Endodermal cell (in vitro differentiated cells): ENCODE measurements at regions not wholly inside any gene's neighbourhood (a gene's known extent, or its start where the extent isn't known, plus 50 kb on each side); places are given as distances from the start of the nearest gene placed in this dataset.
A peak's percentile ranks its signal among the peaks of the same experiment; 100 is the strongest.

ENCODE experiments used
- DNase-seq: peaks from one replicate; pipeline ENCODE4 v3.0.0-alpha.2; 2017
- H3K27ac ChIP-seq: 2 replicates; pipeline ENCODE4 v1.5.1; 2013; ENCODE audit warnings: mild to moderate bottlenecking, low read depth, low read length, moderate library complexity
- H3K27me3 ChIP-seq: 2 replicates; pipeline ENCODE4 v1.6.1; 2013; ENCODE audit warnings: mild to moderate bottlenecking, low read length, moderate library complexity; ENCODE audit not compliant: insufficient read depth, control insufficient read depth, poor library complexity, severe bottlenecking
- H3K36me3 ChIP-seq: 2 replicates; pipeline ENCODE4 v1.7.0; 2013; ENCODE audit warnings: mild to moderate bottlenecking, low read length, moderate library complexity; ENCODE audit not compliant: control insufficient read depth, insufficient read depth
- H3K4me1 ChIP-seq: one replicate; pipeline ENCODE4 v1.7.0; 2013; ENCODE audit warnings: low read length; ENCODE audit not compliant: control insufficient read depth, insufficient read depth
- H3K4me3 ChIP-seq: 2 replicates; pipeline ENCODE4 v1.5.1; 2013; ENCODE audit warnings: mild to moderate bottlenecking, low read length, moderate library complexity
- H3K9ac ChIP-seq: 2 replicates; pipeline ENCODE4 v1.6.1; 2013; ENCODE audit warnings: mild to moderate bottlenecking, low read length, moderate library complexity; ENCODE audit not compliant: poor library complexity, severe bottlenecking; ENCODE audit errors: extremely low read depth
- H3K9me3 ChIP-seq: 2 replicates; pipeline ENCODE4 v1.6.1; 2013; ENCODE audit warnings: mild to moderate bottlenecking, low read length, moderate library complexity; ENCODE audit not compliant: control insufficient read depth
- H3K27ac Mint-ChIP-seq: 2 replicates; pipeline ENCODE4 v1.8.0; 2020; ENCODE audit warnings: mixed read lengths
- H3K27me3 Mint-ChIP-seq: 2 replicates; pipeline ENCODE4 v1.8.0; 2021; ENCODE audit warnings: mild to moderate bottlenecking, mixed read lengths; ENCODE audit not compliant: insufficient read depth
- H3K36me3 Mint-ChIP-seq: 2 replicates; pipeline ENCODE4 v1.8.0; 2020; ENCODE audit warnings: low read depth, mixed read lengths
- H3K4me1 Mint-ChIP-seq: 2 replicates; pipeline ENCODE4 v1.8.0; 2020; ENCODE audit warnings: mixed read lengths
- H3K4me3 Mint-ChIP-seq: 2 replicates; pipeline ENCODE4 v1.8.0; 2020; ENCODE audit warnings: mild to moderate bottlenecking, moderate library complexity, mixed read lengths
- H3K9me3 Mint-ChIP-seq: 2 replicates; pipeline ENCODE4 v1.8.0; 2020; ENCODE audit warnings: mild to moderate bottlenecking, mixed read lengths
- CTCF ChIP-seq: fragments of 200-600 bp; sonication (generic); conservative IDR thresholded peaks from 2 replicates; pipeline ENCODE4 v1.5.0; 2021; ENCODE audit warnings: antibody characterized with exemption, mild to moderate bottlenecking
- WGBS, 2 experiments: methylation state at CpG; one replicate each; pipeline versions ENCODE4 v1.1.5 to v1.1.7; 2013; ENCODE audit warnings: missing lambda C conversion rate in 2 of 2, mixed read lengths in 1 of 2; ENCODE audit not compliant: insufficient coverage in 1 of 2, insufficient read length in 1 of 2; 5-methylcytosine and 5-hydroxymethylcytosine counted together

GRCh38 chr5:115381911-115382662 is 85.6 kb upstream of the CCDC112 start:
- Histone ChIP-seq H3K4me1 (no peaks in the 10 kb centered on the region), H3K4me3 (no peak overlapping the region), H3K27ac (no peak overlapping the region), H3K9me3 (no peaks in the 10 kb centered on the region), H3K9ac (no peak overlapping the region), H3K27me3 (peaks cover 44% of the 10 kb centered on the region), H3K36me3 (no peaks in the 10 kb centered on the region)
- Mint-ChIP-seq H3K27ac (no peak overlapping the region), H3K36me3 (no peaks in the 10 kb centered on the region), H3K9me3 (no peaks in the 10 kb centered on the region), H3K4me3 (no peak overlapping the region), H3K4me1 (no peaks in the 10 kb centered on the region), H3K27me3 (peaks cover 17% of the 10 kb centered on the region)
- peak; percentile 37 for TF ChIP-seq CTCF
- no peak for DNase-seq
- 93 to 100% methylated on average over 1 to 4 of the region's 4 CpGs for WGBS, 2 experiments

- no peak for TF ChIP-seq CTCF
These were observed 83.3 kb upstream of the CCDC112 start for GRCh38 chr5:115379622-115380344.

GRCh38 chr5:115378754-115379153 is 82.3 kb upstream of the CCDC112 start:
- Mint-ChIP-seq H3K27me3 (peaks cover 3% of the 10 kb centered on the region), H3K9me3 (no peaks in the 10 kb centered on the region), H3K4me1 (no peaks in the 10 kb centered on the region), H3K27ac (no peak overlapping the region), H3K36me3 (no peaks in the 10 kb centered on the region), H3K4me3 (no peak overlapping the region)
- TF ChIP-seq CTCF, result no peak
- H3K36me3 ChIP-seq, result no peaks in the 10 kb centered on the region
- peaks cover 20% of the 10 kb centered on the region for H3K27me3 ChIP-seq
- 95% methylated on average over 2 of the region's 2 CpGs for WGBS, 2 experiments
- no peaks in the 10 kb centered on the region for H3K4me1 ChIP-seq
- H3K4me3 ChIP-seq, result no peak overlapping the region
- DNase-seq, result no peak
- H3K27ac ChIP-seq, result no peak overlapping the region
- H3K9ac ChIP-seq, result no peak overlapping the region
- H3K9me3 ChIP-seq, result no peaks in the 10 kb centered on the region

More at GRCh38 chr5:115379622-115380344, 83.3 kb upstream of the CCDC112 start:
- Histone ChIP-seq H3K36me3 (no peaks in the 10 kb centered on the region), H3K9ac (no peak overlapping the region), H3K27ac (no peak overlapping the region), H3K27me3 (peaks cover 30% of the 10 kb centered on the region), H3K9me3 (no peaks in the 10 kb centered on the region), H3K4me1 (no peaks in the 10 kb centered on the region), H3K4me3 (no peak overlapping the region)
- WGBS, 2 experiments, result 89 to 95% methylated on average over 5 to 8 of the region's 8 CpGs
- no peak for DNase-seq
- H3K27ac Mint-ChIP-seq, result no peak overlapping the region
- H3K36me3 Mint-ChIP-seq, result no peaks in the 10 kb centered on the region
- no peak overlapping the region for H3K4me3 Mint-ChIP-seq
- no peaks in the 10 kb centered on the region for H3K4me1 Mint-ChIP-seq
- H3K9me3 Mint-ChIP-seq, result no peaks in the 10 kb centered on the region
- peaks cover 3% of the 10 kb centered on the region for H3K27me3 Mint-ChIP-seq
